Cardiac fibroblast (primary cell): ENCODE measurements at regions not wholly inside any gene's neighbourhood (a gene's known extent, or its start where the extent isn't known, plus 50 kb on each side); places are given as distances from the start of the nearest gene placed in this dataset.

Experiments used
- DNase-seq, 2 donors: peaks; one replicate each; pipeline versions ENCODE4 v3.0.0 to v3.0.0-alpha.2; 2010; ENCODE audit warnings: low read depth in 2 of 2
- H3K4me3 ChIP-seq, 2 donors: replicated peaks in 1 of 2; 1 replicate in 1 of 2; 2 replicates in 1 of 2; pipeline ENCODE4 v1.5.1; 2011; ENCODE audit warnings: low read depth in 2 of 2, low read length in 2 of 2, mild to moderate bottlenecking in 2 of 2, moderate library complexity in 1 of 2
- CTCF ChIP-seq: IDR thresholded peaks from one replicate; pipeline ENCODE4 v1.5.1; 2011; ENCODE audit warnings: low read depth, mild to moderate bottlenecking, low read length, inconsistent platforms

- no peak for TF ChIP-seq CTCF
- DNase-seq, result no peak
- no peak overlapping the region for H3K4me3 ChIP-seq
These were observed 56.0 kb upstream of the FZD7 start for GRCh38 chr2:201977651-201978050.

GRCh38 chr2:201978333-201978732 is 55.3 kb upstream of the FZD7 start:
- no peak for TF ChIP-seq CTCF
- no peak for DNase-seq
- H3K4me3 ChIP-seq, result no peak overlapping the region

DNA sequence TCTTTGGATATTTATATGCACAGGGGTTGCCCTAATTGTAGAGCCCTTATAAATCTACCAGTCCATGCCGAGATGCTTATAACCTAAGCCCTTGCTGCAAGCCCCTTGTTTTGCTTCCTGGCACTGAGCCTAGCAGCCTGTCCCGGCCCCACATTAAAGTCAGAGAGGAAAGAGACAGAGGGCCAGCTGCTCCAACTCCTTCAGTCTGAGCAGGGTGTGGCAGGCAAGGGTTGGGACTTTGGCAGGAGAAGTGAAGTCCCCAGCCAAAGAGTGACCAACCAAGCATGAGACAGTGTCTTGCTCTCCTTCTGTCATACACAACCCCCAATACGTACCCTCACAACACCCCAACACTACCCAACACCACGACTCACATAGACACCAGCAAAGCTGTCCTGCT is 54.7 kb upstream of the FZD7 start:
- DNase-seq, result no peak
- H3K4me3 ChIP-seq, result no peak overlapping the region
- TF ChIP-seq CTCF, result no peak

DNA sequence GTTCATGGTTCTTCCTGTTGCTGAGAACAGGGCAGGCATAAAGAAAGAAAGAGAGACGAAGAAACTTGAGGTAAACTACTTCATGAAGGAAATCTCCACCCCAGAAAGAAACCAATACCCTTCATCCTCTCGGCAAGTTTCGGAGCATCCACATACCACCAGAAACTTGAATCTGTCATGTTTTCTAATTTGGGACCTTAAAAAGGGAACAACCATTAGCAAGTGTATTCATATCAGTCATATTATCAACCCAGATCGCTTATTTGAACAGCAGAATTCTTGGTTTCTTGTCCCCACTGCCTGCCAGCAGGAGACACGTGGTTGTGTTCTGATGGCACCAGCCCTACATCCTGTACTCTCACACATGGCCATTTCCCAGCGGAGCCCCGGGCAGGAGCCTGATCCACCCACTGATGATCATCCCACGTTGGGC is 53.2 kb upstream of the FZD7 start:
- DNase-seq, result no peak
- H3K4me3 ChIP-seq, result no peak overlapping the region
- TF ChIP-seq CTCF, result no peak

DNA sequence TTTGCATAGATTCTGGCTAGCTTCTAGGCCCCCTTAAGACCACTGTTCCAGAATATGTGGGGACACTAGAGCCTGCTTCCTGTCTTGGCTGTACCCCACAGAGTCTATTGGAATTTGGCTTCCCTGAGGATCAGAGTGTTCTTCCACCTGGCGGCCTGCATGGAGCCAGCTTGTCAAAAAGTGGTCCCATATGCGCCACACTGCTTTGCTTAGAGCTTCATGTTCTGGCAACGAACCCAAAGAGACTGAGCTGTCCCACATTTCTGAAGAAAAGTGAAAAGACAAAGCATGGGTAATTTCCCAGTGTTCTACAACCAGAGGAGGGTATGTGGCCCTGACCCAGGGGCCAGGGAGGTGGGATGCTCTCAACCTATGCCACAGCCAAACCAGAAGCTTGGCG is 52.7 kb upstream of the FZD7 start:
- H3K4me3 ChIP-seq, result no peak overlapping the region
- DNase-seq, result no peak
- TF ChIP-seq CTCF, result no peak

GRCh38 chr2:201983174-201983573 is 50.5 kb upstream of the FZD7 start:
- H3K4me3 ChIP-seq, result no peak overlapping the region
- no peak for DNase-seq
- TF ChIP-seq CTCF, result no peak

DNA sequence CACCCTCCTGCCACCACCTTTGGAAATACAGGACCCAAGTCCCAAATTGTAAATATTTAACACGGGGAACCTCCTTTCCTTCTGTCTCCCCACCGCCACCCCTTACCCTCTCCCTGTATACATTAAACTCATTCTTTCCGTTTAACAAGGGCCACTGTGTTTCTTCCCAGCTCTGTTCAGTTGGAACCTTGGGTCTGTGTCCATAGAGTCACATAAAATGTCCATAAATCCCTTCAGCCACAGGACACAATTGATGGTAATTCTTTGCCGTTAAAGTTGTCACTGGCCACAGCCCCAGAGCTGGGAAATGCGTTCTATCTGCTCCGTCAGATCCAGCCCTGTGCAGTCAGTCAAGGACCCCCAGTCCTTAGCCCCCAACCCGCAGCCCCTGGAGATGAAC is 49.9 kb upstream of the FZD7 start:
- TF ChIP-seq CTCF, result no peak
- H3K4me3 ChIP-seq, result no peak overlapping the region
- DNase-seq, result no peak
